Esophagus squamous epithelium (tissue), 5 donors: ENCODE measurements at regions not wholly inside any gene's neighbourhood (a gene's known extent, or its start where the extent isn't known, plus 50 kb on each side); places are given as distances from the start of the nearest gene placed in this dataset.

Experiments used
- DNase-seq: peaks from one replicate; lab custom pipeline; 2025; lab: John Stamatoyannopoulos, UW
- H3K27ac ChIP-seq, 4 donors: fragments of 200-600 bp; sonication (generic); one replicate each; pipeline ENCODE4 v1.5.1; 2016 to 2019; ENCODE audit warnings: mild to moderate bottlenecking in 1 of 4
- H3K27me3 ChIP-seq, 4 donors: fragments of 200-600 bp; sonication (generic); 1 replicate in 3 of 4; 2 replicates in 1 of 4; pipeline versions ENCODE4 v1.5.1 to v1.6.0; 2017 to 2021; ENCODE audit warnings: antibody characterized with exemption in 1 of 4
- H3K36me3 ChIP-seq, 3 donors: fragments of 200-600 bp; sonication (generic); one replicate each; pipeline ENCODE4 v1.5.1; 2016 to 2019
- H3K4me1 ChIP-seq, 3 donors: fragments of 200-600 bp; sonication (generic); one replicate each; pipeline ENCODE4 v1.5.1; 2017 to 2019
- H3K4me3 ChIP-seq, 4 donors: fragments of 200-600 bp; sonication (generic); 1 replicate in 3 of 4; 2 replicates in 1 of 4; pipeline ENCODE4 v1.5.1; 2016 to 2019; ENCODE audit warnings: mild to moderate bottlenecking in 2 of 4, moderate library complexity in 1 of 4
- H3K9me3 ChIP-seq, 3 donors: fragments of 200-600 bp; sonication (generic); one replicate each; pipeline ENCODE4 v1.5.1; 2016 to 2019
- CTCF ChIP-seq, 6 experiments: fragments of 450-650 bp in 4 of 6; fragments of 200-600 bp in 2 of 6; sonication (generic) in 2 of 6; IDR thresholded peaks; one replicate each; pipeline ENCODE4 v1.5.1; 2016 to 2019; ENCODE audit warnings: antibody characterized with exemption in 6 of 6, mild to moderate bottlenecking in 4 of 6, moderate library complexity in 4 of 6
- POLR2A ChIP-seq, 4 donors: fragments of 450-650 bp; IDR thresholded peaks; one replicate each; pipeline ENCODE4 v1.6.1; 2017; ENCODE audit warnings: antibody characterized with exemption in 4 of 4, mild to moderate bottlenecking in 4 of 4, moderate library complexity in 3 of 4
- WGBS, 2 donors: methylation state at CpG; one replicate each; pipeline ENCODE4 v1.1.5; 2018; 5-methylcytosine and 5-hydroxymethylcytosine counted together
- intact Hi-C: fragments of 100-400 bp; cut with DNase I; formaldehyde crosslinking; loops from one replicate; pipeline ENCODE4 v1.15.0; 2022
- donor health status: DM: yes; HTN: yes; CAD: no.

GRCh38 chr20:22951966-22952365, 83.1 kb upstream of the SSTR4 start:
- Histone ChIP-seq H3K9me3 (no peaks in the 10 kb centered on the region), H3K36me3 (no peaks in the 10 kb centered on the region), H3K4me3 (no peak overlapping the region), H3K27me3 (peaks cover 0 to 15% (median 0%) of the 10 kb centered on the region in 4 donors), H3K4me1 (no peaks in the 10 kb centered on the region), H3K27ac (no peak overlapping the region)
- no peak for TF ChIP-seq CTCF (IDR thresholded peaks at IDR 0.05)
- TF ChIP-seq POLR2A (IDR thresholded peaks at IDR 0.05), result no peak
- no peak for DNase-seq
- intact Hi-C loops, result no loop called here
- WGBS, 2 donors, result 100% methylated on average over 1 of the region's 1 CpG

GRCh38 chr20:22954661-22955060, 80.5 kb upstream of the SSTR4 start:
- peaks cover 0 to 30% (median 0%) of the 10 kb centered on the region in 4 donors for H3K27me3 ChIP-seq
- no peak for TF ChIP-seq POLR2A (IDR thresholded peaks at IDR 0.05)
- no peak for TF ChIP-seq CTCF (IDR thresholded peaks at IDR 0.05)
- no peak overlapping the region for H3K27ac ChIP-seq
- H3K36me3 ChIP-seq, result no peaks in the 10 kb centered on the region
- H3K4me1 ChIP-seq, result no peaks in the 10 kb centered on the region
- H3K4me3 ChIP-seq, result no peak overlapping the region
- intact Hi-C loops, result no loop called here
- no peak for DNase-seq
- WGBS, 2 donors, result 87 to 90% methylated on average over 3 of the region's 3 CpGs
- no peaks in the 10 kb centered on the region for H3K9me3 ChIP-seq

GRCh38 chr20:22958390-22958789, 76.7 kb upstream of the SSTR4 start:
- H3K27me3 ChIP-seq, result peaks cover 0 to 39% (median 0%) of the 10 kb centered on the region in 4 donors
- 82 to 89% methylated on average over 6 of the region's 6 CpGs for WGBS, 2 donors
- no peak overlapping the region for H3K4me3 ChIP-seq
- TF ChIP-seq CTCF (IDR thresholded peaks at IDR 0.05), result no peak
- TF ChIP-seq POLR2A (IDR thresholded peaks at IDR 0.05), result no peak
- H3K36me3 ChIP-seq, result no peaks in the 10 kb centered on the region
- peaks cover 4 to 10% (median 6%) of the 10 kb centered on the region in 3 donors for H3K4me1 ChIP-seq
- H3K27ac ChIP-seq, result no peak overlapping the region
- no peak for DNase-seq
- H3K9me3 ChIP-seq, result no peaks in the 10 kb centered on the region
- intact Hi-C loops, result no loop called here

GRCh38 chr20:22962567-22963439, 72.3 kb upstream of the SSTR4 start:
- intact Hi-C loops, result no loop called here
- TF ChIP-seq CTCF (IDR thresholded peaks at IDR 0.05), result no peak
- no peak for TF ChIP-seq POLR2A (IDR thresholded peaks at IDR 0.05)
- Histone ChIP-seq H3K27ac (no peak overlapping the region), H3K4me3 (no peak overlapping the region), H3K27me3 (peaks cover 0 to 43% (median 0%) of the 10 kb centered on the region in 4 donors), H3K4me1 (peaks cover 12 to 33% (median 15%) of the 10 kb centered on the region in 3 donors), H3K36me3 (no peaks in the 10 kb centered on the region), H3K9me3 (no peaks in the 10 kb centered on the region)
- DNase-seq, result no peak
- WGBS, 2 donors, result 25 to 27% methylated on average over 3 of the region's 3 CpGs

GRCh38 chr20:22963581-22963980, 71.5 kb upstream of the SSTR4 start:
- Histone ChIP-seq H3K27ac (no peak overlapping the region), H3K4me1 (peaks cover 12 to 35% (median 15%) of the 10 kb centered on the region in 3 donors), H3K9me3 (no peaks in the 10 kb centered on the region), H3K36me3 (no peaks in the 10 kb centered on the region), H3K27me3 (peaks cover 0 to 36% (median 0%) of the 10 kb centered on the region in 4 donors), H3K4me3 (no peak overlapping the region)
- DNase-seq, result no peak
- 53 to 55% methylated on average over 3 of the region's 3 CpGs for WGBS, 2 donors
- no peak for TF ChIP-seq CTCF (IDR thresholded peaks at IDR 0.05)
- intact Hi-C loops, result no loop called here
